ENCODE measurements at regions not wholly inside any gene's neighbourhood (a gene's known extent, or its start where the extent isn't known, plus 50 kb on each side); places are given as distances from the start of the nearest gene placed in this dataset.

- Histone ChIP-seq H3K27me3 (no peaks in the 10 kb centered on the region), H3K27ac (no peak overlapping the region), H3K36me3 (no peaks in the 10 kb centered on the region), H3K4me1 (no peaks in the 10 kb centered on the region), H3K4me3 (no peak overlapping the region), H3K9me3 (no peaks in the 10 kb centered on the region)
- no peak for ATAC-seq
- DNase-seq, result no peak
- TF ChIP-seq CTCF (IDR thresholded peaks at IDR 0.05), result no peak
- intact Hi-C loops (cut with DNase I), result no loop called here
These were observed 97.9 kb upstream of the GNG12 start for GRCh38 chr1:67931198-67931597.

- Histone ChIP-seq H3K9me3 (no peaks in the 10 kb centered on the region), H3K4me3 (no peak overlapping the region), H3K27me3 (no peaks in the 10 kb centered on the region), H3K27ac (no peak overlapping the region), H3K4me1 (no peaks in the 10 kb centered on the region), H3K36me3 (no peaks in the 10 kb centered on the region)
- intact Hi-C loops (cut with DNase I), result no loop called here
- DNase-seq (no peak), ATAC-seq (no peak)
- no peak for TF ChIP-seq CTCF (IDR thresholded peaks at IDR 0.05)
These were observed 89.8 kb upstream of the GNG12 start for GRCh38 chr1:67923074-67923473.

- no peaks in the 10 kb centered on the region for H3K36me3 ChIP-seq
- intact Hi-C loops (cut with DNase I), result no loop called here
- ATAC-seq (no peak), DNase-seq (no peak)
- TF ChIP-seq CTCF (IDR thresholded peaks at IDR 0.05), result no peak
- H3K9me3 ChIP-seq, result no peaks in the 10 kb centered on the region
- no peak overlapping the region for H3K27ac ChIP-seq
- H3K4me3 ChIP-seq, result no peak overlapping the region
- H3K4me1 ChIP-seq, result no peaks in the 10 kb centered on the region
- H3K27me3 ChIP-seq, result no peaks in the 10 kb centered on the region
These were observed 88.6 kb upstream of the GNG12 start for GRCh38 chr1:67921725-67922489.

GRCh38 chr1:67919274-67920072, 86.2 kb upstream of the GNG12 start:
- Histone ChIP-seq H3K4me1 (no peaks in the 10 kb centered on the region), H3K4me3 (no peak overlapping the region), H3K9me3 (no peaks in the 10 kb centered on the region), H3K36me3 (no peaks in the 10 kb centered on the region), H3K27ac (no peak overlapping the region), H3K27me3 (no peaks in the 10 kb centered on the region)
- intact Hi-C loops (cut with DNase I), result no loop called here
- ATAC-seq (no peak), DNase-seq (no peak)
- TF ChIP-seq CTCF (IDR thresholded peaks at IDR 0.05), result no peak

GRCh38 chr1:67918067-67918466, 84.8 kb upstream of the GNG12 start:
- no peak for TF ChIP-seq CTCF (IDR thresholded peaks at IDR 0.05)
- H3K27ac ChIP-seq, result no peak overlapping the region
- intact Hi-C loops (cut with DNase I), result no loop called here
- H3K27me3 ChIP-seq, result no peaks in the 10 kb centered on the region
- no peak for ATAC-seq
- H3K36me3 ChIP-seq, result no peaks in the 10 kb centered on the region
- H3K4me3 ChIP-seq, result no peak overlapping the region
- DNase-seq, result no peak
- H3K9me3 ChIP-seq, result no peaks in the 10 kb centered on the region
- no peaks in the 10 kb centered on the region for H3K4me1 ChIP-seq

Data from upper lobe of right lung (tissue), 1 donor.